Stimulated activated effector memory CD8-positive, alpha-beta T cell treated with anti-CD3 and anti-CD28 coated beads, Interleukin-12 subunit alpha, Interleukin-12 subunit beta, amount 100 ng/mL, for 72 hours (primary cell): ENCODE measurements at regions not wholly inside any gene's neighbourhood (a gene's known extent, or its start where the extent isn't known, plus 50 kb on each side); places are given as distances from the start of the nearest gene placed in this dataset.
"Not testable (repeated sequence)": the region's sequence is repeated elsewhere in the genome, so short reads cannot be mapped to it uniquely, and the experiment has no call there.

Experiments used
- ATAC-seq: fragments of 150-1000 bp; cut with Tn5 transposase; 2 replicates; pipeline ENCODE4 v1.10.0; 2021
- DNase-seq, 2 donors: peaks; one replicate each; pipeline ENCODE4 v3.0.0; 2021 to 2022; ENCODE audit warnings: low spot score in 2 of 2
- H3K27ac Mint-ChIP-seq: one replicate; pipeline ENCODE4 v1.8.0; 2022; ENCODE audit warnings: mild to moderate bottlenecking, mixed read lengths
- H3K36me3 Mint-ChIP-seq: one replicate; pipeline ENCODE4 v1.8.0; 2022; ENCODE audit warnings: mild to moderate bottlenecking, mixed read lengths
- H3K4me1 Mint-ChIP-seq: one replicate; pipeline ENCODE4 v1.8.0; 2022; ENCODE audit warnings: mixed read lengths
- H3K4me3 Mint-ChIP-seq: one replicate; pipeline ENCODE4 v1.8.0; 2022; ENCODE audit warnings: mild to moderate bottlenecking, mixed read lengths
- H3K9me3 Mint-ChIP-seq: one replicate; pipeline ENCODE4 v1.8.0; 2022; ENCODE audit warnings: mixed read lengths

- no peak overlapping the region for H3K4me3 Mint-ChIP-seq
- no peaks in the 10 kb centered on the region for H3K36me3 Mint-ChIP-seq
- H3K9me3 Mint-ChIP-seq = peaks cover 31% of the 10 kb centered on the region
- ATAC-seq (no peak), DNase-seq (no peak)
- no peaks in the 10 kb centered on the region for H3K4me1 Mint-ChIP-seq
- no peak overlapping the region for H3K27ac Mint-ChIP-seq
Measured at GRCh38 chrX:550514-550913, 80.1 kb upstream of the SHOX start.

DNA sequence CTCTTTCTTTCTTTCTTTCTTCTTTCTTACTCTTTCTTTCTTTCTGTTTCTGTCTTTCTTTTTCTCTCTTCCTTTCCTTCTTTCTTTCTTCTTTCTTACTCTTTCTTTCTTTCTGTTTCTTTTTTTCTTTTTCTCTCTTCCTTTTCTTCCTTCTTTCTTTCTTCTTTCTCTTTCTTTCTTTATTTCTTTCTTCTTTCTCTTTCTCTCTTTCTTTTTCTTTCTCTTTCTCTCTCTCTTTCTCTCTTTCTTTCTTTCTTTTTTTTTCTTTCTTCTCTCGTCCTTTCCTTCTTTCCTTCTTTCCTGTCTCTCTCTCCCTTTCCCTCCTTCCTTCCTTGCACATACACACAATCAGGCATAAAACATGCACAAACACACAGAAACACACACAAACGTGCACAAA is 79.3 kb upstream of the SHOX start:
- Mint-ChIP-seq H3K9me3 (peaks cover 31% of the 10 kb centered on the region), H3K27ac (no peak overlapping the region), H3K4me3 (no peak overlapping the region), H3K36me3 (no peaks in the 10 kb centered on the region), H3K4me1 (no peaks in the 10 kb centered on the region)
- ATAC-seq (no peak), DNase-seq (no peak)

DNA sequence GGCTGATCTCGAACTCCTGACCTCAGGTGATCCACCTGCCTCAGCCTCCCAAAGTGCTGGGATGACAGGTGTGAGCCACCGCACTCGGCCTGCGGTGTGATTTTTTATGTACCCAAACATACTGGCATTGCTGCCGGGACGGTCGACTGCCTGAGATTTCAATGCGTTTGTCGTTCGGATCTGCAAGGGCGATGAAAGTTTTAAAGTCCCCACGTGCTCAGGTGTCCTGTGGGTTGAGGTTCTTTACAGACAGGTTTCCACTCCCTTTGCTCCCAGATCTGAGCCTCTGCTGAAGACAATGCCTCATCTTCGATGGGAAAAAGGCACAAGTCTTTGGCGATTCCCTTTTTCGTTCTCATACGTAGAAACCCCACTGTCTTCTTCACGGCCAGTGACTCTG is 78.1 kb upstream of the SHOX start:
- DNase-seq (no peak), ATAC-seq (no peak)
- Mint-ChIP-seq H3K27ac (no peak overlapping the region), H3K4me1 (no peaks in the 10 kb centered on the region), H3K36me3 (no peaks in the 10 kb centered on the region), H3K9me3 (peaks cover 29% of the 10 kb centered on the region), H3K4me3 (no peak overlapping the region)

DNA sequence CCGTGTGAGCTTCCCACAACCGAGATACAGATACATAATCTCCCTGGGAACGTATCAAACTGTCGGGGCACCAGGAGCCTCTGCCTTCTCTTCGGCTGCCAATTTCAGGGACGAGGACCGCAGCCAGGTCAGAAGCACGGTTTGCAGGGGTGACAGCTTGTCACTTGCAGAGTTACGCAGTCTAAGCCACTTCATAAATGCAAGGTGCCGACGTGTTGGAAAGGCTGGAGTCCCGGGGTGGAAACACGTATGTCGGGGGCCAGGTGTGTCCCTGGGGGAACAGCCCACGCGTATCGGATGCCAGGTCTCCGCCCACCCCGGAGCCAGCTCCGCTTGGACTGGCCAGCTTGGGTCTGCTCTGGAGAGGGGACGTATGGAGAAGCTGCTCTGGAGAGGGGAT is 76.3 kb upstream of the SHOX start:
- Mint-ChIP-seq H3K4me1 (no peaks in the 10 kb centered on the region), H3K27ac (no peak overlapping the region), H3K4me3 (no peak overlapping the region), H3K36me3 (no peaks in the 10 kb centered on the region), H3K9me3 (peaks cover 25% of the 10 kb centered on the region)
- no peak for DNase-seq
- no peak for ATAC-seq

- Mint-ChIP-seq H3K36me3 (no peaks in the 10 kb centered on the region), H3K4me3 (no peak overlapping the region), H3K9me3 (peaks cover 8% of the 10 kb centered on the region), H3K27ac (no peak overlapping the region), H3K4me1 (no peaks in the 10 kb centered on the region)
- ATAC-seq (no peak), DNase-seq (peak in 1 of 2 donors; percentile 43)
Measured at GRCh38 chrX:555725-556666, 74.6 kb upstream of the SHOX start.

GRCh38 chrX:557601-558000 is 73.0 kb upstream of the SHOX start:
- H3K9me3 Mint-ChIP-seq = peaks cover 10% of the 10 kb centered on the region
- not testable (repeated sequence) for H3K4me3 Mint-ChIP-seq, H3K36me3 Mint-ChIP-seq, ATAC-seq, H3K4me1 Mint-ChIP-seq, H3K27ac Mint-ChIP-seq
- DNase-seq = peak in 1 of 2 donors; percentile 18

DNA sequence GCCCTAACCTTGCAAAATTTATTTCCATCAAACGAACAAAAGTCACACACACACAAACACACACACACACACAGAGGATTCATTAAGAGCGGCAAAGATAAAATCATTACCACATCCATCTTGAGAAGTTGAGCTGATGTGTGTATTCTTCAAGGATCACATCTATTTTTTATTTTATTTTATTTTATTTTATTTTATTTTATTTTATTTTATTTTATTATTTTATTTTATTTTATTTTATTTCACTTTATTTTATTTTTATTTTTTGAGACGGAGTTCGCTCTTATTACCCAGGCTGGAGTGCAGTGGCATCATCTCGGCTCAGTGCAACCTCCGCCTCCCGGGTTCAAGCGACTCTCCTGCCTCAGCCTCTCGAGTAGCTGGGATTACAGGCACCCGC is 71.3 kb upstream of the SHOX start:
- not testable (repeated sequence) for ATAC-seq, H3K36me3 Mint-ChIP-seq, DNase-seq, H3K4me3 Mint-ChIP-seq, H3K4me1 Mint-ChIP-seq, H3K27ac Mint-ChIP-seq
- H3K9me3 Mint-ChIP-seq = peaks cover 11% of the 10 kb centered on the region

DNA sequence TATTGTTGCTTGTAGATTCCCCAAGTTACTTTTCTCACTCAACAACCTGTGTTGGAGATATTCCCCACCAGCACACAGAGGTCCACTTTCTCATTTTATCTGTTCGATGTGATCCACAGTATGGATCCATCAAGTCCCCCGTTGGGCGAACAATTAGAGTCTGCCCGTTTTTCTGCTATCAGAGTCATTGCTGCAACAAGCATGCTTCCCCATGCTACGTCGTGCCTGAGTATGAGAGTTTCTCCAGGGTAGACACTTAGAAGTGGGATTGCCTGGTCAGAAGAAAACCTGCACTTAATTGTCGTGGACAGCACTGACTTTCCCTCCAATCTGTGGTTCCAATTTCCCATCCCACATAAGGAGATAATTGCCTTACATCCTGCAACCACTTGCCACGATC is 62.7 kb upstream of the SHOX start:
- Mint-ChIP-seq H3K36me3 (no peaks in the 10 kb centered on the region), H3K27ac (no peak overlapping the region), H3K4me3 (no peak overlapping the region), H3K9me3 (peaks cover 20% of the 10 kb centered on the region), H3K4me1 (no peaks in the 10 kb centered on the region)
- peak in 1 of 2 donors; percentile 51 for DNase-seq
- no peak for ATAC-seq

DNA sequence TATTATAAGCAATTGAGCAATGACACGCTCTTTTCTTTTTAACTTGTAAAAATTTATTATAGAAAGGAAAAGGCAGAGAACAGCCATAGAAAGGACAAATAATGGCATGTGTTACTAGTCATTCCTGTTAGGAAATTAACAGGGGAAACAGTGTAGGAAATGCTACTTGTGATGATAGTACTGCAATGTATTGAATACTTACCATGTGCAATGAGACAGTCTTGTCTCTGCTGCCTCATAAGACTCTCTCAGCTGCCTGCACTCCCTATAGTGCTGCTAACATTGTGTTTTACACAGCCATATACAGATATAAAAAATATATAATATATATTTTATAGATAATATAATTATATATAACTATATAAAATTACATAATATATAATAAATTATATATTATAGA is 62.3 kb upstream of the SHOX start:
- Mint-ChIP-seq H3K4me3 (no peak overlapping the region), H3K4me1 (no peaks in the 10 kb centered on the region), H3K36me3 (no peaks in the 10 kb centered on the region), H3K27ac (no peak overlapping the region), H3K9me3 (peaks cover 20% of the 10 kb centered on the region)
- ATAC-seq (no peak), DNase-seq (no peak)

DNA sequence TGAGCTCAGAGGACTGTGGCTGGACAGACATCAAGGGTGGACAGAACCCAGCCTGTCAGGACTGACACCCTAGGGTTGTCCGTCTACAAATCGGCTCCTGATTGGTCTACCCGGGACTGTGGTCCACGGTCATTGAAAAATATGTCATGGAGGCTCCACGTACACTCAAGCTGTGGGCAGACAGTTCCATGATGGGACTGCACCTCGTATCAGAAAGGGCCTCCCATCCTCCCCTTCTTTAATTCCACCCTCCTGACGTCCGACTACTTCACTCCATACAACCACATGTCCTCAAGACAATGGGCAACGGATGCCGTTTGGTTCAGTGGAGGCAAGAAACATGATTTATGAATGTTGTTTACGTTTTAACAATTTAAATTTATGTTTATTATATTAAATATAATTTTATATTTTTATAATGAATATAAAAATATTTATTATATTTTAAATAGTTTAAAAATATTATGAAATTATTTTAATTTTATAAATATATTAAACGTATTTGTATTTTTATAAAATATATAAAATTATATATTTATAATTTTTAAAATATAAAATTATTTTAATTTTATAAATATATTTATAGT is 58.0 kb upstream of the SHOX start:
- no peaks in the 10 kb centered on the region for H3K4me1 Mint-ChIP-seq
- no peak overlapping the region for H3K4me3 Mint-ChIP-seq
- ATAC-seq = peak; percentile 14

GRCh38 chrX:574251-574650 is 56.3 kb upstream of the SHOX start:
- peaks cover 22% of the 10 kb centered on the region for H3K9me3 Mint-ChIP-seq
- H3K27ac Mint-ChIP-seq = no peak overlapping the region
- no peaks in the 10 kb centered on the region for H3K4me1 Mint-ChIP-seq
- H3K36me3 Mint-ChIP-seq = no peaks in the 10 kb centered on the region
- DNase-seq = no peak
- ATAC-seq = peak; percentile 55
- no peak overlapping the region for H3K4me3 Mint-ChIP-seq

More for the DNA sequence above, 58.0 kb upstream of the SHOX start:
- DNase-seq = peak in 1 of 2 donors; percentile 65
- Mint-ChIP-seq H3K27ac (no peak overlapping the region), H3K36me3 (no peaks in the 10 kb centered on the region), H3K9me3 (peaks cover 12% of the 10 kb centered on the region)

- no peaks in the 10 kb centered on the region for H3K4me1 Mint-ChIP-seq
- no peak overlapping the region for H3K4me3 Mint-ChIP-seq
- H3K27ac Mint-ChIP-seq = no peak overlapping the region
- peaks cover 26% of the 10 kb centered on the region for H3K9me3 Mint-ChIP-seq
- H3K36me3 Mint-ChIP-seq = no peaks in the 10 kb centered on the region
- DNase-seq (peak in 1 of 2 donors; percentile 51), ATAC-seq (peak; percentile 45)
Measured at GRCh38 chrX:574830-575229, 55.8 kb upstream of the SHOX start.

- no peaks in the 10 kb centered on the region for H3K4me1 Mint-ChIP-seq
- no peak overlapping the region for H3K4me3 Mint-ChIP-seq
- no peaks in the 10 kb centered on the region for H3K36me3 Mint-ChIP-seq
- peaks cover 35% of the 10 kb centered on the region for H3K9me3 Mint-ChIP-seq
- ATAC-seq (no peak), DNase-seq (peak in 1 of 2 donors; percentile 20)
- H3K27ac Mint-ChIP-seq = no peak overlapping the region
Measured at GRCh38 chrX:576904-577560, 53.6 kb upstream of the SHOX start.

- ATAC-seq = no peak
- Mint-ChIP-seq H3K27ac (no peak overlapping the region), H3K36me3 (no peaks in the 10 kb centered on the region), H3K9me3 (peaks cover 35% of the 10 kb centered on the region), H3K4me1 (no peaks in the 10 kb centered on the region), H3K4me3 (no peak overlapping the region)
- peak in 1 of 2 donors; percentile 38 for DNase-seq
Measured at GRCh38 chrX:578531-578930, 52.1 kb upstream of the SHOX start.

DNA sequence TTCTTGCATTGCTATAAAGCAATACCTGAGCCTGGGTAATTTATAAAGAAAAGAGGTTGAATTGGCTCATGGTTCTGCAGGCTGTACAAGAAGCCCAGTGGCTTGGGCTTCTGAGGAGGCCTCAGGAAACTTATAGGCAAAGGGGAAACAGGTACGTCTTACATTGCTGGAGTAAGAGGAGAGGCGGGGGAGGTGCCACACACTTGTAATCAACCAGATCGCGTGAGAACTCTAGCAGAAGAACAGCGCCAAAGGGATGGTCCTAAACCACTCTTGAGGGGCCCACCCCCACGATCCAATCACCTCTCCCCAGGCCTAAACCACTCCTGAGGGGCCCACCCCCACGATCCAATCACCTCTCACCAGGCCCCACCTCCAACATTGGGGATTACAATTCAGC is 50.6 kb upstream of the SHOX start:
- H3K9me3 Mint-ChIP-seq = peaks cover 38% of the 10 kb centered on the region
- no peaks in the 10 kb centered on the region for H3K4me1 Mint-ChIP-seq
- H3K27ac Mint-ChIP-seq = no peak overlapping the region
- H3K4me3 Mint-ChIP-seq = no peak overlapping the region
- no peak for ATAC-seq
- no peaks in the 10 kb centered on the region for H3K36me3 Mint-ChIP-seq
- peak in 1 of 2 donors; percentile 33 for DNase-seq
